Heart left ventricle (tissue), 16 donors: ENCODE measurements at regions not wholly inside any gene's neighbourhood (a gene's known extent, or its start where the extent isn't known, plus 50 kb on each side); places are given as distances from the start of the nearest gene placed in this dataset.

Experiments
- ATAC-seq, 4 donors: fragments of 200-7000 bp; cut with Tn5 transposase; one replicate each; pipeline ENCODE4 v1.9.1; 2020 to 2022; ENCODE audit warnings: moderate library complexity in 4 of 4, mild to moderate bottlenecking in 3 of 4, moderate number of reproducible peaks in 1 of 4
- DNase-seq, 5 donors: peaks; one replicate each; pipeline ENCODE4 v3.0.0-alpha.2; 2020
- H3K27ac ChIP-seq, 12 donors: fragments of 200-600 bp; sonication (generic) in 4 of 12; one replicate each; pipeline versions ENCODE4 v1.5.0 to v1.8.0; 2016 to 2022; ENCODE audit warnings: mild to moderate bottlenecking in 2 of 12
- H3K27me3 ChIP-seq, 9 donors: fragments of 200-600 bp; sonication (generic) in 2 of 9; one replicate each; pipeline versions ENCODE4 v1.5.1 to v1.8.0; 2016 to 2022; ENCODE audit warnings: mild to moderate bottlenecking in 3 of 9
- H3K36me3 ChIP-seq, 9 donors: fragments of 200-600 bp; sonication (generic) in 2 of 9; one replicate each; pipeline versions ENCODE4 v1.5.0 to v1.8.0; 2018 to 2022; ENCODE audit warnings: mild to moderate bottlenecking in 2 of 9
- H3K4me1 ChIP-seq, 12 donors: fragments of 200-600 bp; sonication (generic) in 4 of 12; one replicate each; pipeline versions ENCODE4 v1.5.0 to v1.8.0; 2016 to 2022; ENCODE audit warnings: mild to moderate bottlenecking in 3 of 12
- H3K4me3 ChIP-seq, 12 donors: fragments of 200-600 bp; sonication (generic) in 4 of 12; one replicate each; pipeline versions ENCODE4 v1.5.0 to v1.8.0; 2017 to 2022; ENCODE audit warnings: mild to moderate bottlenecking in 9 of 12, moderate library complexity in 4 of 12
- H3K9me3 ChIP-seq, 12 donors: fragments of 200-600 bp; sonication (generic) in 4 of 12; one replicate each; pipeline versions ENCODE4 v1.5.0 to v1.8.0; 2016 to 2022; ENCODE audit warnings: mild to moderate bottlenecking in 1 of 12
- CTCF ChIP-seq, 12 donors: fragments of 200-600 bp; sonication (generic) in 4 of 12; IDR thresholded peaks; one replicate each; pipeline versions ENCODE4 v1.5.0 to v1.8.0; 2018 to 2022; ENCODE audit warnings: antibody characterized with exemption in 12 of 12, mild to moderate bottlenecking in 5 of 12
- POLR2A ChIP-seq, 2 donors: fragments of 450-650 bp; IDR thresholded peaks; one replicate each; pipeline ENCODE4 v1.6.1; 2017; ENCODE audit warnings: antibody characterized with exemption in 2 of 2, mild to moderate bottlenecking in 2 of 2, moderate library complexity in 2 of 2
- WGBS, 4 donors: extraction: QIAGEN DNeasy Blood & Tissue Kit in 2 of 4; methylation state at CpG; one replicate each; pipeline versions ENCODE4 v1.1.5 to v1.1.7; 2013 to 2018; 5-methylcytosine and 5-hydroxymethylcytosine counted together
- intact Hi-C, 10 donors: fragments of 100-400 bp; cut with DNase I; formaldehyde crosslinking; loops; one replicate each; pipeline versions ENCODE4 v1.11.1 to v1.14.2; 2022
- donor health status: ischemic (EF 13 %, LVEDD 7.1; RV severe dilation, severe dysfunction).
- donor health status: healthy with polysubstance abuse.
- donor health status: DM: no; HTN: yes; CAD: no.
- donor health status: DM: no; HTN: no; CAD: no.
- donor health status: ischemic (EF 25% LVEDD 6.9; RV normal size, moderate dysfunction).
- donor health status: ischemic (EF 25% LVEDD 5.7; RV mildly dilated, moderate dysfunction).
- donor health status: healthy.
- donor health status: DM: yes; HTN: yes; CAD: no.
- donor health status: ischemic (EF 35%, LVEDD 5.7; RV mildly dilated, moderate dysfunction).
- donor health status: nonischemic (EF 11% LVEDD 7.7; RV severe dilation, severe dysfunction).
- donor health status: DM: yes; HTN: yes; CAD: no.
- donor health status: PGD.
- donor health status: ischemic (EF 29% LVEDD 5.4; RV normal size, mild dysfunction).
- donor health status: nonischemic (EF 23%, LVEDD 6.1; RV moderate dilation, normal function).

GRCh38 chr2:116487336-116487735 is 1327.2 kb upstream of the DDX18 start:
- Histone ChIP-seq H3K27ac (no peak overlapping the region), H3K27me3 (no peaks in the 10 kb centered on the region), H3K4me1 (no peaks in the 10 kb centered on the region), H3K36me3 (no peaks in the 10 kb centered on the region), H3K4me3 (no peak overlapping the region), H3K9me3 (peaks cover 0 to 34% (median 10%) of the 10 kb centered on the region in 12 donors)
- ATAC-seq, result no peak
- intact Hi-C loops, result no loop called here
- WGBS, 4 donors, result 73 to 100% (median 85%) methylated on average over 1 of the region's 1 CpG
- TF ChIP-seq POLR2A (IDR thresholded peaks at IDR 0.05) (no peak), CTCF (IDR thresholded peaks at IDR 0.05) (no peak)
- DNase-seq, result no peak

GRCh38 chr2:116489292-116489691 is 1325.2 kb upstream of the DDX18 start:
- ATAC-seq (no peak), DNase-seq (no peak)
- intact Hi-C loops, result no loop called here
- 75 to 84% (median 78%) methylated on average over 6 of the region's 6 CpGs for WGBS, 4 donors
- TF ChIP-seq CTCF (IDR thresholded peaks at IDR 0.05) (no peak), POLR2A (IDR thresholded peaks at IDR 0.05) (no peak)
- H3K36me3 ChIP-seq, result no peaks in the 10 kb centered on the region
- no peaks in the 10 kb centered on the region for H3K4me1 ChIP-seq
- H3K4me3 ChIP-seq, result no peak overlapping the region
- no peak overlapping the region for H3K27ac ChIP-seq
- H3K27me3 ChIP-seq, result no peaks in the 10 kb centered on the region
- peaks cover 0 to 35% (median 10%) of the 10 kb centered on the region in 12 donors for H3K9me3 ChIP-seq

GRCh38 chr2:116489944-116490343 is 1324.5 kb upstream of the DDX18 start:
- H3K9me3 ChIP-seq, result peaks cover 0 to 33% (median 10%) of the 10 kb centered on the region in 12 donors
- no peak for ATAC-seq
- no peak for DNase-seq
- WGBS, 4 donors, result 47 to 69% (median 58%) methylated on average over 1 of the region's 1 CpG
- H3K4me3 ChIP-seq, result no peak overlapping the region
- no peak overlapping the region for H3K27ac ChIP-seq
- H3K27me3 ChIP-seq, result no peaks in the 10 kb centered on the region
- TF ChIP-seq POLR2A (IDR thresholded peaks at IDR 0.05) (no peak), CTCF (IDR thresholded peaks at IDR 0.05) (no peak)
- no peaks in the 10 kb centered on the region for H3K36me3 ChIP-seq
- H3K4me1 ChIP-seq, result no peaks in the 10 kb centered on the region
- intact Hi-C loops, result no loop called here

- H3K4me3 ChIP-seq, result no peak overlapping the region
- WGBS, 4 donors, result 52 to 65% (median 57%) methylated on average over 9 of the region's 9 CpGs
- no peak for DNase-seq
- no peak overlapping the region for H3K27ac ChIP-seq
- intact Hi-C loops, result no loop called here
- peaks cover 0 to 26% (median 6%) of the 10 kb centered on the region in 12 donors for H3K9me3 ChIP-seq
- H3K27me3 ChIP-seq, result no peaks in the 10 kb centered on the region
- no peak for TF ChIP-seq POLR2A (IDR thresholded peaks at IDR 0.05)
- no peak for TF ChIP-seq CTCF (IDR thresholded peaks at IDR 0.05)
- no peaks in the 10 kb centered on the region for H3K4me1 ChIP-seq
- no peaks in the 10 kb centered on the region for H3K36me3 ChIP-seq
- ATAC-seq, result no peak
Observed at GRCh38 chr2:116490511-116491145, 1323.9 kb upstream of the DDX18 start.
